GM12878 (cell line): ENCODE measurements at regions not wholly inside any gene's neighbourhood (a gene's known extent, or its start where the extent isn't known, plus 50 kb on each side); places are given as distances from the start of the nearest gene placed in this dataset.

Experiments used
- ATAC-seq: fragments of 200-7000 bp; cut with Tn5 transposase; 3 replicates; pipeline ENCODE4 v1.9.1; 2020; ENCODE audit warnings: mild to moderate bottlenecking, moderate library complexity
- BruUV-seq: library from RNA; stranded (reverse); fragments of 400-500 nt; replicated peaks from 2 replicates; lab custom pipeline; 2021; lab: Mats Ljungman, UMichigan
- CTCF ChIA-PET: fragments of 300-600 bp; sonication (Branson Sonifier 250); formaldehyde crosslinking; extraction: SDS; loops from one replicate; lab custom pipeline; 2021; ENCODE audit warnings: inconsistent platforms; lab: Yijun Ruan, JAX
- POLR2A ChIA-PET: fragments of 350-600 bp; formaldehyde crosslinking; extraction: SDS; loops from one replicate; lab custom pipeline; 2021; ENCODE audit warnings: inconsistent platforms; lab: Charles Lee
- RAD21 ChIA-PET: fragments of 300-600 bp; sonication (Branson Sonifier 250); formaldehyde crosslinking; loops from one replicate; lab custom pipeline; 2023; ENCODE audit warnings: antibody characterized with exemption; ENCODE audit not compliant: unreplicated experiment; lab: Charles Lee
- SMC1A ChIA-PET: fragments of 300-600 bp; sonication (Branson Sonifier 250); formaldehyde crosslinking; loops from one replicate; lab custom pipeline; 2023; ENCODE audit not compliant: unreplicated experiment, uncharacterized antibody; lab: Charles Lee
- DNase-seq: peaks from one replicate; pipeline ENCODE4 v3.0.0-alpha.2; 2011; ENCODE audit warnings: low read depth, low spot score
- FAIRE-seq: peaks from 3 replicates; lab custom pipeline; 2011; peaks lifted over from hg19 to GRCh38; lab: Jason Lieb, UNC
- H2AFZ ChIP-seq: 2 replicates; pipeline ENCODE4 v1.6.0; 2011; ENCODE audit warnings: low read depth, low read length, control low read depth; ENCODE audit not compliant: control insufficient read depth
- H3K27ac ChIP-seq: 2 replicates; pipeline ENCODE4 v1.5.1; 2011; ENCODE audit warnings: control low read depth; ENCODE audit not compliant: control insufficient read depth, insufficient read depth
- H3K27me3 ChIP-seq, 2 experiments: replicated peaks in 1 of 2; 2 replicates each; pipeline versions ENCODE4 v1.6.0 to v1.6.1; 2011; ENCODE audit warnings: low read length in 1 of 2; ENCODE audit not compliant: control insufficient read depth in 2 of 2, insufficient read depth in 2 of 2
- H3K36me3 ChIP-seq, 2 experiments: 2 replicates each; pipeline ENCODE4 v1.5.1; 2011; ENCODE audit warnings: low read length in 1 of 2; ENCODE audit not compliant: control insufficient read depth in 2 of 2, insufficient read depth in 2 of 2
- H3K4me1 ChIP-seq: 2 replicates; pipeline ENCODE4 v1.6.1; 2011; ENCODE audit warnings: mild to moderate bottlenecking, low read length, moderate library complexity, mixed read lengths; ENCODE audit not compliant: control insufficient read depth, insufficient read depth
- H3K4me2 ChIP-seq: 2 replicates; pipeline ENCODE4 v1.6.0; 2011; ENCODE audit warnings: control low read depth; ENCODE audit not compliant: control insufficient read depth, insufficient read depth
- H3K4me3 ChIP-seq: fragments of 200-600 bp; sonication (generic); 2 replicates; pipeline ENCODE4 v1.5.1; 2016
- H3K79me2 ChIP-seq: 2 replicates; pipeline ENCODE4 v1.6.0; 2011; ENCODE audit warnings: low read length; ENCODE audit not compliant: control insufficient read depth, insufficient read depth
- H3K9ac ChIP-seq: 2 replicates; pipeline ENCODE4 v1.8.0; 2011; ENCODE audit warnings: low read length, control low read depth, mixed read lengths; ENCODE audit not compliant: control insufficient read depth, insufficient read depth
- H3K9me3 ChIP-seq: replicated peaks from 3 replicates; pipeline ENCODE4 v1.5.1; 2011; ENCODE audit warnings: mild to moderate bottlenecking, low read length; ENCODE audit not compliant: control insufficient read depth, insufficient read depth
- H4K20me1 ChIP-seq: 2 replicates; pipeline ENCODE4 v1.6.0; 2011; ENCODE audit not compliant: control insufficient read depth, insufficient read depth
- CHD4 ChIP-seq: fragments of 200-600 bp; sonication (generic); IDR thresholded peaks from 2 replicates; pipeline ENCODE4 v1.6.1; 2016; ENCODE audit warnings: mild to moderate bottlenecking
- ETV6 ChIP-seq, 2 experiments: fragments of 450-650 bp in 1 of 2; IDR thresholded peaks in 1 of 2; conservative IDR thresholded peaks in 1 of 2; 2 replicates each; pipeline ENCODE4 v1.6.1; 2014; ENCODE audit warnings: antibody characterized with exemption in 1 of 2, borderline replicate concordance in 1 of 2, low read depth in 1 of 2, mild to moderate bottlenecking in 1 of 2, moderate library complexity in 1 of 2
- NFIC ChIP-seq: IDR thresholded peaks from 2 replicates; pipeline ENCODE4 v1.6.1; 2012; ENCODE audit warnings: low read depth, mild to moderate bottlenecking, inconsistent platforms, low read length, moderate library complexity
- NFYB ChIP-seq: IDR thresholded peaks from 2 replicates; pipeline ENCODE4 v1.6.1; 2011; ENCODE audit warnings: low read depth, mild to moderate bottlenecking, low read length, improper control_type of control experiment, moderate library complexity; ENCODE audit not compliant: insufficient read depth
- SIN3A ChIP-seq: IDR thresholded peaks from 2 replicates; pipeline ENCODE4 v1.6.1; 2012; ENCODE audit warnings: low read depth, low read length, improper control_type of control experiment
- STAT3 ChIP-seq: IDR thresholded peaks from 2 replicates; pipeline ENCODE4 v1.6.1; 2011; ENCODE audit warnings: low read depth, low read length, improper control_type of control experiment
- WGBS: methylation state at CpG from one replicate; pipeline ENCODE4 v1.1.6; 2016; ENCODE audit warnings: low lambda C conversion rate; ENCODE audit not compliant: insufficient replicate concordance, insufficient coverage; ENCODE audit errors: missing lambda C conversion rate; 5-methylcytosine and 5-hydroxymethylcytosine counted together
- in situ Hi-C: fragments of 300-500 bp; cut with MboI; formaldehyde crosslinking; loops from 9 replicates; pipeline ENCODE4 v1.14.3; 2018; ENCODE audit warnings: mixed read lengths
- intact Hi-C: fragments of 100-400 bp; cut with micrococcal nuclease; formaldehyde crosslinking; loops from one replicate; pipeline ENCODE4 v1.14.2; 2022; ENCODE audit not compliant: unreplicated experiment
- TF ChIP-seq, protein P1 (sequence below): fragments of 450-650 bp; formaldehyde crosslinking; IDR thresholded peaks from 2 replicates; pipeline ENCODE4 v1.4.0; 2020; ENCODE audit warnings: mild to moderate bottlenecking, moderate library complexity
- TF ChIP-seq, protein P2 (sequence below): fragments of 150-350 bp; IDR thresholded peaks from 2 replicates; pipeline ENCODE4 v1.6.1; 2016; ENCODE audit warnings: low read depth, low read length
- TF ChIP-seq, protein P3 (sequence below): IDR thresholded peaks from 2 replicates; pipeline ENCODE4 v1.6.1; 2012; ENCODE audit warnings: improper control_type of control experiment, low read depth, low read length; ENCODE audit not compliant: insufficient replicate concordance
- TF ChIP-seq, protein P4 (sequence below): fragments of 450-650 bp; IDR thresholded peaks from 2 replicates; pipeline ENCODE4 v1.6.1; 2014; ENCODE audit warnings: mild to moderate bottlenecking

DNA sequence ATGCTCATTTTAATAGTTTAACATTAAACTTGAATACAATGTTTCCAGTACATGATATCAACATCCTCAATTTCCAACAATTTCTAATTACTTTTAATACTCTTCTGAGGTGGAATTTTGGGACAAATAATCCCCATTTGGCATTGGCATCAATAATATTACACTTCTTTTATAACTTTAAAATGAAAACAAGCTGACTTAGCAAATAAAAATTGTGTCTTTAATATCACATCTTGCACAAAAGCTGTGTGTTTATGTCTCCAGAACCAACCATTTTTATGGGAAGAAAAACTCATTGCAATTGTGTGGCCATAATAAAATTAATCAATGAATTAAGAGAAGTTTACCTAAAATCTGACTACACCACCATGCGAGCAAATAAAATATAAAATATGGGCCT lies 2552.6 kb downstream of the PCDH7 start:
- in situ Hi-C loops, result no loop called here
- WGBS, result 88% methylated on average over 1 of the region's 1 CpG
- Histone ChIP-seq H3K27ac (no peak overlapping the region), H3K4me1 (no peaks in the 10 kb centered on the region), H3K9ac (no peak overlapping the region), H3K4me3 (no peak overlapping the region), H3K36me3 (no peaks in the 10 kb centered on the region), H3K4me2 (no peak overlapping the region), H4K20me1 (no peaks in the 10 kb centered on the region), H3K9me3 (no peaks in the 10 kb centered on the region), H3K27me3 (no peaks in the 10 kb centered on the region), H2AFZ (no peak overlapping the region), H3K79me2 (no peaks in the 10 kb centered on the region)
- BruUV-seq, result no TSS peak
- no peak for DNase-seq
- FAIRE-seq, result no peak
- ChIA-PET POLR2A (no interaction called here), CTCF (no interaction called here), RAD21 (no interaction called here), SMC1A (no interaction called here)
- no peak for ATAC-seq
- intact Hi-C loops, result no loop called here
- TF ChIP-seq CHD4 (no peak), ETV6 (conservative IDR thresholded peaks at IDR 0.05 in 1 of 2, IDR thresholded peaks at IDR 0.05 in 1 of 2; ENCODE audit: borderline replicate concordance in 1 of 2, low read depth in 1 of 2) (no peak), STAT3 (no peak), NFIC (no peak), NFYB (no peak), SIN3A (no peak)
- TF ChIP-seq, protein P1, sequence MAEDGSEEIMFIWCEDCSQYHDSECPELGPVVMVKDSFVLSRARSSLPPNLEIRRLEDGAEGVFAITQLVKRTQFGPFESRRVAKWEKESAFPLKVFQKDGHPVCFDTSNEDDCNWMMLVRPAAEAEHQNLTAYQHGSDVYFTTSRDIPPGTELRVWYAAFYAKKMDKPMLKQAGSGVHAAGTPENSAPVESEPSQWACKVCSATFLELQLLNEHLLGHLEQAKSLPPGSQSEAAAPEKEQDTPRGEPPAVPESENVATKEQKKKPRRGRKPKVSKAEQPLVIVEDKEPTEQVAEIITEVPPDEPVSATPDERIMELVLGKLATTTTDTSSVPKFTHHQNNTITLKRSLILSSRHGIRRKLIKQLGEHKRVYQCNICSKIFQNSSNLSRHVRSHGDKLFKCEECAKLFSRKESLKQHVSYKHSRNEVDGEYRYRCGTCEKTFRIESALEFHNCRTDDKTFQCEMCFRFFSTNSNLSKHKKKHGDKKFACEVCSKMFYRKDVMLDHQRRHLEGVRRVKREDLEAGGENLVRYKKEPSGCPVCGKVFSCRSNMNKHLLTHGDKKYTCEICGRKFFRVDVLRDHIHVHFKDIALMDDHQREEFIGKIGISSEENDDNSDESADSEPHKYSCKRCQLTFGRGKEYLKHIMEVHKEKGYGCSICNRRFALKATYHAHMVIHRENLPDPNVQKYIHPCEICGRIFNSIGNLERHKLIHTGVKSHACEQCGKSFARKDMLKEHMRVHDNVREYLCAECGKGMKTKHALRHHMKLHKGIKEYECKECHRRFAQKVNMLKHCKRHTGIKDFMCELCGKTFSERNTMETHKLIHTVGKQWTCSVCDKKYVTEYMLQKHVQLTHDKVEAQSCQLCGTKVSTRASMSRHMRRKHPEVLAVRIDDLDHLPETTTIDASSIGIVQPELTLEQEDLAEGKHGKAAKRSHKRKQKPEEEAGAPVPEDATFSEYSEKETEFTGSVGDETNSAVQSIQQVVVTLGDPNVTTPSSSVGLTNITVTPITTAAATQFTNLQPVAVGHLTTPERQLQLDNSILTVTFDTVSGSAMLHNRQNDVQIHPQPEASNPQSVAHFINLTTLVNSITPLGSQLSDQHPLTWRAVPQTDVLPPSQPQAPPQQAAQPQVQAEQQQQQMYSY (CRISPR knock-in tag), result no peak
- TF ChIP-seq, protein P2, sequence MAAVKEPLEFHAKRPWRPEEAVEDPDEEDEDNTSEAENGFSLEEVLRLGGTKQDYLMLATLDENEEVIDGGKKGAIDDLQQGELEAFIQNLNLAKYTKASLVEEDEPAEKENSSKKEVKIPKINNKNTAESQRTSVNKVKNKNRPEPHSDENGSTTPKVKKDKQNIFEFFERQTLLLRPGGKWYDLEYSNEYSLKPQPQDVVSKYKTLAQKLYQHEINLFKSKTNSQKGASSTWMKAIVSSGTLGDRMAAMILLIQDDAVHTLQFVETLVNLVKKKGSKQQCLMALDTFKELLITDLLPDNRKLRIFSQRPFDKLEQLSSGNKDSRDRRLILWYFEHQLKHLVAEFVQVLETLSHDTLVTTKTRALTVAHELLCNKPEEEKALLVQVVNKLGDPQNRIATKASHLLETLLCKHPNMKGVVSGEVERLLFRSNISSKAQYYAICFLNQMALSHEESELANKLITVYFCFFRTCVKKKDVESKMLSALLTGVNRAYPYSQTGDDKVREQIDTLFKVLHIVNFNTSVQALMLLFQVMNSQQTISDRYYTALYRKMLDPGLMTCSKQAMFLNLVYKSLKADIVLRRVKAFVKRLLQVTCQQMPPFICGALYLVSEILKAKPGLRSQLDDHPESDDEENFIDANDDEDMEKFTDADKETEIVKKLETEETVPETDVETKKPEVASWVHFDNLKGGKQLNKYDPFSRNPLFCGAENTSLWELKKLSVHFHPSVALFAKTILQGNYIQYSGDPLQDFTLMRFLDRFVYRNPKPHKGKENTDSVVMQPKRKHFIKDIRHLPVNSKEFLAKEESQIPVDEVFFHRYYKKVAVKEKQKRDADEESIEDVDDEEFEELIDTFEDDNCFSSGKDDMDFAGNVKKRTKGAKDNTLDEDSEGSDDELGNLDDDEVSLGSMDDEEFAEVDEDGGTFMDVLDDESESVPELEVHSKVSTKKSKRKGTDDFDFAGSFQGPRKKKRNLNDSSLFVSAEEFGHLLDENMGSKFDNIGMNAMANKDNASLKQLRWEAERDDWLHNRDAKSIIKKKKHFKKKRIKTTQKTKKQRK, result no peak
- TF ChIP-seq, protein P3, sequence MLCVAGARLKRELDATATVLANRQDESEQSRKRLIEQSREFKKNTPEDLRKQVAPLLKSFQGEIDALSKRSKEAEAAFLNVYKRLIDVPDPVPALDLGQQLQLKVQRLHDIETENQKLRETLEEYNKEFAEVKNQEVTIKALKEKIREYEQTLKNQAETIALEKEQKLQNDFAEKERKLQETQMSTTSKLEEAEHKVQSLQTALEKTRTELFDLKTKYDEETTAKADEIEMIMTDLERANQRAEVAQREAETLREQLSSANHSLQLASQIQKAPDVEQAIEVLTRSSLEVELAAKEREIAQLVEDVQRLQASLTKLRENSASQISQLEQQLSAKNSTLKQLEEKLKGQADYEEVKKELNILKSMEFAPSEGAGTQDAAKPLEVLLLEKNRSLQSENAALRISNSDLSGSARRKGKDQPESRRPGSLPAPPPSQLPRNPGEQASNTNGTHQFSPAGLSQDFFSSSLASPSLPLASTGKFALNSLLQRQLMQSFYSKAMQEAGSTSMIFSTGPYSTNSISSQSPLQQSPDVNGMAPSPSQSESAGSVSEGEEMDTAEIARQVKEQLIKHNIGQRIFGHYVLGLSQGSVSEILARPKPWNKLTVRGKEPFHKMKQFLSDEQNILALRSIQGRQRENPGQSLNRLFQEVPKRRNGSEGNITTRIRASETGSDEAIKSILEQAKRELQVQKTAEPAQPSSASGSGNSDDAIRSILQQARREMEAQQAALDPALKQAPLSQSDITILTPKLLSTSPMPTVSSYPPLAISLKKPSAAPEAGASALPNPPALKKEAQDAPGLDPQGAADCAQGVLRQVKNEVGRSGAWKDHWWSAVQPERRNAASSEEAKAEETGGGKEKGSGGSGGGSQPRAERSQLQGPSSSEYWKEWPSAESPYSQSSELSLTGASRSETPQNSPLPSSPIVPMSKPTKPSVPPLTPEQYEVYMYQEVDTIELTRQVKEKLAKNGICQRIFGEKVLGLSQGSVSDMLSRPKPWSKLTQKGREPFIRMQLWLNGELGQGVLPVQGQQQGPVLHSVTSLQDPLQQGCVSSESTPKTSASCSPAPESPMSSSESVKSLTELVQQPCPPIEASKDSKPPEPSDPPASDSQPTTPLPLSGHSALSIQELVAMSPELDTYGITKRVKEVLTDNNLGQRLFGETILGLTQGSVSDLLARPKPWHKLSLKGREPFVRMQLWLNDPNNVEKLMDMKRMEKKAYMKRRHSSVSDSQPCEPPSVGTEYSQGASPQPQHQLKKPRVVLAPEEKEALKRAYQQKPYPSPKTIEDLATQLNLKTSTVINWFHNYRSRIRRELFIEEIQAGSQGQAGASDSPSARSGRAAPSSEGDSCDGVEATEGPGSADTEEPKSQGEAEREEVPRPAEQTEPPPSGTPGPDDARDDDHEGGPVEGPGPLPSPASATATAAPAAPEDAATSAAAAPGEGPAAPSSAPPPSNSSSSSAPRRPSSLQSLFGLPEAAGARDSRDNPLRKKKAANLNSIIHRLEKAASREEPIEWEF, result no peak
- TF ChIP-seq, protein P4, sequence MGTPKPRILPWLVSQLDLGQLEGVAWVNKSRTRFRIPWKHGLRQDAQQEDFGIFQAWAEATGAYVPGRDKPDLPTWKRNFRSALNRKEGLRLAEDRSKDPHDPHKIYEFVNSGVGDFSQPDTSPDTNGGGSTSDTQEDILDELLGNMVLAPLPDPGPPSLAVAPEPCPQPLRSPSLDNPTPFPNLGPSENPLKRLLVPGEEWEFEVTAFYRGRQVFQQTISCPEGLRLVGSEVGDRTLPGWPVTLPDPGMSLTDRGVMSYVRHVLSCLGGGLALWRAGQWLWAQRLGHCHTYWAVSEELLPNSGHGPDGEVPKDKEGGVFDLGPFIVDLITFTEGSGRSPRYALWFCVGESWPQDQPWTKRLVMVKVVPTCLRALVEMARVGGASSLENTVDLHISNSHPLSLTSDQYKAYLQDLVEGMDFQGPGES, result no peak
